ENCODE measurements at regions not wholly inside any gene's neighbourhood (a gene's known extent, or its start where the extent isn't known, plus 50 kb on each side); places are given as distances from the start of the nearest gene placed in this dataset.

GRCh38 chr13:80235166-80235966 lies 105.6 kb downstream of the SPRY2 start:
- no peak for DNase-seq

DNA sequence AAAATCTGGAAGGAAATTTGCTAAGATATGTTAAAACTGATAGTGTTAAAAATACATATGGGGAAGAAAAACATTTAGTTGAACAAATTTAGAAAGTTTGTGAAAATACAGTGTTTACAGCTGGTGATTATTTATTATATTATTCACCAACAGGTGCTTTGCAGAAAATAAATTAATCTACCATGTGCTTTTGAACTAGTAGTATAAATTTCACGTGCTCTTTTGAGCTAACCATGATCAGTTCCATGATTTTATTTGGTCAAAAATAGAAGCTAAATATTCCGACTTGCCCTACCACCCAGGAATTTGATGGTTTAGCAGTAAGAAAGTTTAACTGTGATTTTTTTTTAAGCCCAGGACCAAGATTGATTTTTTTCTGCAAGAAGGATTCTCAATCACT lies 113.3 kb downstream of the SPRY2 start:
- no peak for DNase-seq

GRCh38 chr13:80226645-80227044 lies 114.3 kb downstream of the SPRY2 start:
- DNase-seq = no peak

GRCh38 chr13:80224468-80224867 lies 116.5 kb downstream of the SPRY2 start:
- no peak for DNase-seq

GRCh38 chr13:80217614-80218456 lies 123.1 kb downstream of the SPRY2 start:
- no peak for DNase-seq

DNA sequence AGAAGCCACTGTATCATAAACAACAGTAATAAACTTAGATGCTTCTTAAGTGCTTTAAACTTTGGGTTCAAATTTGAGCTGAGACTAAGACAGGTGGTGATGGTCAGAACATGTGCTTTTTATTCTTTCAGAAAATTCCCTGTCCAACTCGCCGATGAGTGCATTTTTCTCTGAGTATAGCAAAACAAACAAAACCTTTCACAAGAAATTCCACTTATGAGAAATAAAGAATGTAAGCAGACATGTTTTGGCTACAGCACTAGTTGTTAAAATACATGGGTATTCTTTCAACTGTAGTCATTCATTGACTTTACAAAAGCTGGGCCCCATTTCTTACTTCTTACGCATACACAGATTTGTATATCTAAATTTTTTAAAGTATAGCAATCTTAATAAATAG lies 125.6 kb downstream of the SPRY2 start:
- DNase-seq = no peak

DNA sequence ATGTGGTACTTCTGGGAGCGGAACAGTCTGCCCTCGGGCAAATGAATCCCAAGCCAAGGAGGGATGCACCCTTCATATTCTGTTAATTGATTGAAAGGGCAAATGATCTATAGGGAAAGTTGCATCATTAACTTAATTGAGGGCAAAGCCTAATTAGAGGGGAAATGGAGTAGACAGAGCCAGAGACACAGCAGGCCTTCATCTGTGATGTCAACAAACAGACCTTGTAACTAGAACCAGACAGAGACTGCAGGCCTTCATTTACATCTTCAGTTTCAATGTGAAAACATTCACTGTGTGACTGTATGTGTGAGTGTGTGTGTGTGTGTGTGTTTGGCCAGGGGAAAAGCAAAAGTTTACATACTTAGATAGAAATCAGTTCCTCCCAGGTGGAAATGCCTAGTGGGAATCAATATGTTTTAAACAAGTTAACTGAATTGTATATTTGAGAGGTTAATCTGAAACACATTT lies 126.4 kb downstream of the SPRY2 start:
- DNase-seq = no peak

DNA sequence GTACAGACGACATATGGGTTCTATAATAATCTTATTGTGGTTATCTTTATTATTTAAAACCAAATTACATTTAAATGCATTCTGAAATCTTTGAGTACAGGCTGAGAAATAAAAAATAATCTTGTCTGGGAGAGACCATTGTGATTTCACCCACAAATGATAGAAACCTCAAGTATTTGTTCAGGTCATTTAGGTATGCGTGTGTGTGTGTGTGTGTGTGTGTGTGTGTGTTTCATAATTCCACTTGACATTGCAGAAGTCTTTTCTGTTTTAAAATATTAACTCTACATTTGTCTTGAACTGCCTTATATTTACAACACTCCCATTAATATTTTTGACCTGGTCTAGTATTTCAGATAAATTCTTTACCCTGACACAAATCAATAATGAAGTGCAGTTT lies 126.9 kb downstream of the SPRY2 start:
- no peak for DNase-seq

DNA sequence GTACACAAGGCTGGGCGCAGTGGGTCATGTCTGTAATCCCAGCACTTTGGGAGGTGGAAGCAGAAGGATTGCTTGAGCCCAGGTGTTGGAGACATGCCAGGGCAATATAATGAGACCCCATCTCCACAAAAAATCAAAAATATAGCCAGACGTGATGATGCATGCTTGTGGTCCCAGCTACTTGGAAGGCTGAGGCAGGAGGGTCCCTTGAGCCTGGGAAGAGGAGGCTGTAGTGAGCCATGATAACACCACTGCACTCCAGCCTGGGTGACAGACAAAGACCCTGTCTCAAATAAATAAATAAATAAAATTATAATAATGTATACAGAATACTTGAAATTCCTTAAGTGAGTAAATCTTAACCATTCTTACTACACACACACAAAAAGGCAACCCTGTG lies 127.7 kb downstream of the SPRY2 start:
- no peak for DNase-seq

- no peak for DNase-seq
Observed at GRCh38 chr13:80211566-80211965, 129.4 kb downstream of the SPRY2 start.

DNA sequence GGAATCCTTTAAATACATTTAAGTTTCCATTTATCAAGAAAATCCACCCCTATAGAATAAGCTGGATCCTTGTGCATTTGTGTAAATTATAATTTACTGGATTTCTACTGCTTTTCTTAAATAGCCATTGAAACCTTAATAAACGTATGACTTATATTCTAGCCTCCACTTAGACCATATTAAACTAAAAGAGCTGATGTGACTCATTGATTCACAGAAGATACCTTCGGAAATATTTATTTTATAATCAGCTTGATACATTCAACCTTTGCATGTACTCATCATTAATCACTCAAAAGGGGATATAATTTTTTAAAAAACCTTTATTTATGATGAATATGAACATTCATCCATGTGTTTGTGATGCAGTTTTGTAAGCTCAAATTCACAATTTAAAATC lies 136.3 kb downstream of the SPRY2 start:
- DNase-seq = no peak

GRCh38 chr13:80203496-80203895 lies 137.4 kb downstream of the SPRY2 start:
- no peak for DNase-seq

DNA sequence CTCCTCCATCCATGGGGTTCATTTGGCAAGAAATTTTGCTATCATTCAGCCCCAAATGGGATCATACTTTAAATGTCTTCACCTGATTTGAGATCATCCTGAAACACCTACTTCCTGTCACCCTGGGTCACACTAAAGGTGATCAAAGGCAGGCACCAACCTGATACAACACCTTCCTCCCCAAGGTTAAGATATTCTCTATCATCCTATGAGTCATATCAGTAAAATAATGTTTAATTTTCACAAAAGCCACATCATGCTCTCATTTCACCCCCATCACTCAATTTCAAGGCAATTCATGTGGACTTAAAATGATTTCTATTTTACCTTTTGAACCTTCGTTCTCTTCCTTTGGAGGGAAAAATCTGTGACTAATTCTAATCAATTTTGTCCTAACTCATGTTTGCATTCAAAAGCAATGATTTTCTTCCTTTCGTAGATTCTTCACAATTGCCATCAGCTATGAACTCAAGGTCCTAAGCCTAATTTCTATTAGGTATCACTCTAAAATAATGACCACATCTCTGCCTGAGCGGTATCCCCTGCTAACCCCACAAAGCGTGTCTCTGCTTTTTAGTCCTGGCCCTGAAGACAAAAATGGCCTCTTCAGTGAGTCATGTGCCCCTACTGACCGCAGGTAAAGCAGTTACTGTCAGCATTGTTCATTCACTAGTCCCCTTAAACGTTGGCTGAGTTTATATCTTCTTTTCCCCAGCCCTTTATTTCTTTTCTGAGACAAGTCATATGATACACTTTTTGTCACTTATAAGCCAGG lies 139.0 kb downstream of the SPRY2 start:
- no peak for DNase-seq

GRCh38 chr13:80199585-80200292 lies 141.2 kb downstream of the SPRY2 start:
- no peak for DNase-seq

- no peak for DNase-seq
Observed at GRCh38 chr13:80199067-80199466, 141.9 kb downstream of the SPRY2 start.

DNA sequence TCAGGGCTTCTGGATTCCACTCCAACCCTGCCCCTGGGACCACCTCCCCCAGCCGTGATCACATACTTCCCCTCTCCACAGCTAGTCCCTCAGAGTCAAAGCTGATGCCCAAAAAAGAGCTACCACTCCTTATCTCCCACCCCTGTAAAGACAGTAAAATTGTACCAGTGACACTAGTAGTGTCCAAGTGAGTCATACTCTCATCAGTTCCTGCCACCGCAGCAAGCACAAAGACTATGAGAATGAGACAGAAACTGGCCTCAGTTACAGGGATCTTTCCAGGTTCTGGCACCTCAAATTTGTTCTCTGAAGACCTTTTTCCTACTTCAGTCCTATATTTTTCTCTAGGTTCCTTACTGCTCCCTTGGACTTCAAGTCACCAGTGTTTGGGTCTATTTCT lies 144.2 kb downstream of the SPRY2 start:
- DNase-seq = no peak

- no peak for DNase-seq
Observed at GRCh38 chr13:80195649-80196048, 145.3 kb downstream of the SPRY2 start.

GRCh38 chr13:80189889-80190597 lies 150.9 kb downstream of the SPRY2 start:
- no peak for DNase-seq

DNA sequence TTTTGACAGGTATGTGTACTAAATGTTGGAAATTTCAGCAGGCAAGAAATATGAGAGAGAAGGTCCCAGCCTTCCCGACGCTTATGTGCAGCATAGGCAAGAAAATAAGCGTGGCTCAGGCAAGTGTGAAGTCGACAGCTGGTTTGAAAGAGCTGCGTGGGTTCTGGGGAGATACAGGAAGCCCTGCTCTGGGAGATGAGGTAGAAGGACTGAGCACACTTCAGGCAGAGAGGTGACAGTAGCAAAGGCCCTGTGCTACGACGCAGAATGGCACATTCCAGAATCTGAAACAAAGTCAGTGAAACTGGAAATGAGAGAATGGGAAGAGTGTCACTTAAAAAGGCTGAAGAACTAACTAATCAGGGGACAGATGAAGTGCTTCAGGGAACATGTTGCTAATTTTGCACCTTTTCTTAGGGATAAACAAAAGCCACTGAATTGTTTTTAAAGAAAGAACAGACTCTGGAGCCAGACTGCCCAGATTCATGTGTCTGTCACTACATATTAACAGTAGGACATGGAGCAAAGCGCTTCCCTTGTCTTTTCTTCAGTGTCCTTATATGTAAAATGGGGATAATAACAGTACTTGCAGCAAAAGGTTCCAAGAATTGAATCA lies 160.1 kb downstream of the SPRY2 start:
- DNase-seq = no peak

DNA sequence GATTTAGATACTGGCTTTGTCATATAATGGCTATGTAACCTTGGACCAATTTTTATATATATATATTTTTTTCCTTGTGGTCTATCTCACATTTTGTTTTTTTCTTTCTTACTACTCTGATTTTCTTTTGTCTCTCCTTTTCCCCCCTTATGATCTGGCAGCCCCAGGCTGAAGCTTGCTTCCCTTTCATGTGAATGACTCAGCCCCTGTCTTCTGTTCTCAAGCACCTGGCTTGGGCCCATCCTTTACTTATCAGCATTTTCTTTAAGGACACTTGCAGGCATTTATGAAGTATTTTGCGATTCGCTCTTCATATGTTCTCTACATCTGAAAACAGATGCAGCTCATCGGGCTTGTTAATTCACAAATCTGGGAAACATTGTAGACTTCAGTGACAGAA lies 163.6 kb downstream of the SPRY2 start:
- no peak for DNase-seq

- no peak for DNase-seq
Observed at GRCh38 chr13:80173224-80173623, 167.7 kb downstream of the SPRY2 start.

DNA sequence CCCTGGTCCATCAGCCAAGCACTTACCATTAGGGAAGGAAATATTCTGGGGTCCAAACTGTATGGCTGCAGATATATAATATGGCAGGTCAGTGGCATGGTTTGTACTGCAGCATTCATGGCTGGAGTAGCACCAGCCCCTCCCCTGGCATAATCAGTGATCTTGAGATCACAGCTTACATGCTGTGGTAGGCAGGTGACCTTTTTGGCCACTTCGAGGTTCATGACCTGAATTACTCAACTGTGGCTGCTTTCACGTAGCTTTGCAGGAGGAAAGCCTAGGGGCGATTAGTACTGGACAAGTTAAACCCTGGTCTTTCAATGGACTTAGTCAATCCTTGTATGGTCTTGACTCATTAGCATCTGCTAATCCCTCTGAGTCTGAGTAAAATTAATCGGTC lies 169.8 kb downstream of the SPRY2 start:
- no peak for DNase-seq

Data from NCI-H2171 (cell line).